PC-3 (cell line): ENCODE measurements at regions not wholly inside any gene's neighbourhood (a gene's known extent, or its start where the extent isn't known, plus 50 kb on each side); places are given as distances from the start of the nearest gene placed in this dataset.

Experiments
- ATAC-seq: fragments of 200-7000 bp; cut with Tn5 transposase; 2 replicates; pipeline ENCODE4 v1.9.1; 2020; ENCODE audit warnings: mild to moderate bottlenecking, moderate library complexity
- BruUV-seq: library from RNA; stranded (reverse); fragments of 400-500 nt; replicated peaks from 2 replicates; lab custom pipeline; 2021; lab: Mats Ljungman, UMichigan
- CTCF ChIA-PET: fragments of 300-600 bp; sonication (Branson Sonifier 250); formaldehyde crosslinking; loops from one replicate; lab custom pipeline; 2022; ENCODE audit warnings: antibody characterized with exemption; lab: Charles Lee
- POLR2A ChIA-PET: fragments of 300-600 bp; sonication (Branson Sonifier 250); formaldehyde crosslinking; loops from one replicate; lab custom pipeline; 2022; ENCODE audit warnings: antibody characterized with exemption; ENCODE audit not compliant: unreplicated experiment; lab: Charles Lee
- DNase-seq: peaks from one replicate; pipeline ENCODE4 v3.0.0-alpha.2; 2015
- H2AFZ ChIP-seq: fragments of 300-600 bp; sonication (generic); 2 replicates; pipeline ENCODE4 v1.6.0; 2016; ENCODE audit warnings: antibody characterized with exemption, low read length
- H3F3A ChIP-seq: fragments of 300-600 bp; sonication (generic); one replicate; pipeline ENCODE4 v1.6.0; 2017; ENCODE audit warnings: antibody characterized with exemption, low read length, control low read depth, mild to moderate bottlenecking; ENCODE audit not compliant: unreplicated experiment
- H3K27ac ChIP-seq: fragments of 300-600 bp; sonication (generic); 2 replicates; pipeline ENCODE4 v1.5.1; 2016; ENCODE audit warnings: mild to moderate bottlenecking, low read length
- H3K27me3 ChIP-seq: fragments of 300-600 bp; sonication (generic); 2 replicates; pipeline ENCODE4 v1.6.1; 2016; ENCODE audit warnings: low read length, mixed read lengths
- H3K36me3 ChIP-seq: fragments of 300-600 bp; sonication (generic); 2 replicates; pipeline ENCODE4 v1.6.1; 2016; ENCODE audit warnings: low read depth, mixed run types, low read length, mixed read lengths
- H3K4me1 ChIP-seq: fragments of 300-600 bp; sonication (generic); 2 replicates; pipeline ENCODE4 v1.5.1; 2016; ENCODE audit warnings: low read length; ENCODE audit not compliant: insufficient read depth
- H3K4me2 ChIP-seq: fragments of 300-600 bp; sonication (generic); 2 replicates; pipeline ENCODE4 v1.6.0; 2016; ENCODE audit warnings: low read length
- H3K4me3 ChIP-seq: fragments of 300-600 bp; sonication (generic); 2 replicates; pipeline ENCODE4 v1.5.1; 2016; ENCODE audit warnings: mild to moderate bottlenecking, low read length, mixed read lengths
- H3K79me2 ChIP-seq: fragments of 300-600 bp; sonication (generic); 2 replicates; pipeline ENCODE4 v1.6.1; 2017; ENCODE audit warnings: low read length, mixed read lengths
- H3K9ac ChIP-seq: fragments of 300-600 bp; sonication (generic); 2 replicates; pipeline ENCODE4 v1.6.0; 2016; ENCODE audit warnings: mild to moderate bottlenecking, low read length
- H3K9me2 ChIP-seq: fragments of 300-600 bp; sonication (generic); replicated peaks from 2 replicates; pipeline ENCODE4 v1.6.1; 2016; ENCODE audit warnings: mixed run types, low read length, mixed read lengths
- H3K9me3 ChIP-seq: fragments of 300-600 bp; sonication (generic); 2 replicates; pipeline ENCODE4 v1.6.1; 2016; ENCODE audit warnings: low read length, mixed read lengths
- H4K20me1 ChIP-seq: fragments of 300-600 bp; sonication (generic); 2 replicates; pipeline ENCODE4 v1.6.1; 2016; ENCODE audit warnings: low read length, mixed read lengths
- CTCF ChIP-seq: fragments of 300-600 bp; sonication (generic); conservative IDR thresholded peaks from 2 replicates; pipeline ENCODE4 v1.5.1; 2017; ENCODE audit warnings: antibody characterized with exemption, low read depth, mild to moderate bottlenecking, low read length
- EZH2 ChIP-seq: fragments of 300-600 bp; sonication (generic); IDR thresholded peaks from one replicate; pipeline ENCODE4 v1.6.1; 2017; ENCODE audit warnings: antibody characterized with exemption, mild to moderate bottlenecking, low read length; ENCODE audit not compliant: unreplicated experiment
- EZH2phosphoT487 ChIP-seq: fragments of 300-600 bp; sonication (generic); IDR thresholded peaks from 2 replicates; pipeline ENCODE4 v1.6.1; 2018; ENCODE audit warnings: mild to moderate bottlenecking, antibody characterized with exemption, low read length, borderline replicate concordance
- intact Hi-C: fragments of 100-400 bp; cut with micrococcal nuclease; formaldehyde crosslinking; loops from 2 replicates; pipeline ENCODE4 v1.9.0; 2023

- DNase-seq: no peak
- intact Hi-C loops: loop anchor here (2.0 to 10.0 kb wide), 2 partner anchors 103 to 235 kb away; no protein-coding TSS in a partner anchor
- H4K20me1 ChIP-seq: no peaks in the 10 kb centered on the region
- no TSS peak for BruUV-seq
- TF ChIP-seq EZH2 (no peak), CTCF (no peak), EZH2phosphoT487 (no peak)
- ChIA-PET CTCF (no interaction called here), POLR2A (interaction anchor here (0.6 to 0.7 kb wide), 2 partner anchors 40 to 101 kb away, joined by 11 to 14 read pairs; no protein-coding TSS in a partner anchor)
- peak overlapping the region; percentile 80 for H3K4me2 ChIP-seq
- peaks cover 39% of the 10 kb centered on the region for H3K4me1 ChIP-seq
- H3K9ac ChIP-seq: no peak overlapping the region
- no peaks in the 10 kb centered on the region for H3K9me3 ChIP-seq
- no peaks in the 10 kb centered on the region for H3K36me3 ChIP-seq
- H3K9me2 ChIP-seq: no peaks in the 10 kb centered on the region
- no peak for ATAC-seq
- H3F3A ChIP-seq: peaks cover 8% of the 10 kb centered on the region
- H3K27me3 ChIP-seq: no peaks in the 10 kb centered on the region
- H3K27ac ChIP-seq: peak overlapping the region; percentile 68
- no peak overlapping the region for H2AFZ ChIP-seq
- no peak overlapping the region for H3K4me3 ChIP-seq
- H3K79me2 ChIP-seq: no peaks in the 10 kb centered on the region
Observed at GRCh38 chr6:93679836-93680235, 260.5 kb upstream of the EPHA7 start.

- ChIA-PET POLR2A (no interaction called here), CTCF (no interaction called here)
- peaks cover 8% of the 10 kb centered on the region for H3F3A ChIP-seq
- H3K4me3 ChIP-seq: peak overlapping the region; percentile 56; the same call in 1 of the 2 replicates
- peak overlapping the region; percentile 9; the same call in 1 of the 2 replicates for H2AFZ ChIP-seq
- peak overlapping the region; percentile 68 for H3K27ac ChIP-seq
- peak overlapping the region; percentile 80 for H3K4me2 ChIP-seq
- ATAC-seq (peak; percentile 51), DNase-seq (peak; percentile 71)
- TF ChIP-seq EZH2: no peak
- TF ChIP-seq EZH2phosphoT487: no peak
- TF ChIP-seq CTCF: no peak
- peak overlapping the region; percentile 36 for H3K9ac ChIP-seq
- H3K36me3 ChIP-seq: no peaks in the 10 kb centered on the region
- peaks cover 39% of the 10 kb centered on the region for H3K4me1 ChIP-seq
- intact Hi-C loops: loop anchor here (2.0 to 10.0 kb wide), 2 partner anchors 104 to 234 kb away; no protein-coding TSS in a partner anchor
- no peaks in the 10 kb centered on the region for H3K79me2 ChIP-seq
- H3K27me3 ChIP-seq: no peaks in the 10 kb centered on the region
- BruUV-seq: no TSS peak
- no peaks in the 10 kb centered on the region for H4K20me1 ChIP-seq
- no peaks in the 10 kb centered on the region for H3K9me2 ChIP-seq
- no peaks in the 10 kb centered on the region for H3K9me3 ChIP-seq
Observed at GRCh38 chr6:93678841-93679454, 259.6 kb upstream of the EPHA7 start.
